GM23338 (cell line): ENCODE measurements at regions not wholly inside any gene's neighbourhood (a gene's known extent, or its start where the extent isn't known, plus 50 kb on each side); places are given as distances from the start of the nearest gene placed in this dataset.

Experiments used
- ATAC-seq: fragments of 200-7000 bp; cut with Tn5 transposase; 3 replicates; pipeline ENCODE4 v1.9.1; 2020
- DNase-seq: peaks from one replicate; pipeline ENCODE4 v3.0.0-alpha.2; 2015; ENCODE audit warnings: low spot score
- H2AFZ ChIP-seq: fragments of 200-600 bp; sonication (generic); 2 replicates; pipeline ENCODE4 v1.8.0; 2016; ENCODE audit warnings: antibody characterized with exemption, mild to moderate bottlenecking, moderate library complexity
- H3F3A ChIP-seq: fragments of 200-600 bp; sonication (generic); replicated peaks from 2 replicates; pipeline ENCODE4 v1.8.0; 2017; ENCODE audit warnings: antibody characterized with exemption, mixed run types, low read depth
- H3K27ac ChIP-seq: fragments of 200-600 bp; sonication (generic); 2 replicates; pipeline ENCODE4 v1.6.1; 2016; ENCODE audit warnings: low read depth
- H3K27me3 ChIP-seq: fragments of 200-600 bp; sonication (generic); 2 replicates; pipeline ENCODE4 v1.8.0; 2016; ENCODE audit warnings: mild to moderate bottlenecking, mixed run types, moderate library complexity; ENCODE audit not compliant: insufficient read depth
- H3K36me3 ChIP-seq: fragments of 200-600 bp; sonication (generic); 2 replicates; pipeline ENCODE4 v1.8.0; 2016; ENCODE audit warnings: mild to moderate bottlenecking; ENCODE audit not compliant: insufficient read depth
- H3K4me1 ChIP-seq: fragments of 200-600 bp; sonication (generic); 2 replicates; pipeline ENCODE4 v1.8.0; 2016; ENCODE audit warnings: mild to moderate bottlenecking, moderate library complexity; ENCODE audit not compliant: insufficient read depth
- H3K4me2 ChIP-seq: fragments of 200-600 bp; sonication (generic); 2 replicates; pipeline ENCODE4 v1.7.1; 2017; ENCODE audit warnings: mixed run types
- H3K4me3 ChIP-seq: fragments of 200-600 bp; sonication (generic); 2 replicates; pipeline ENCODE4 v1.6.1; 2016; ENCODE audit warnings: mixed run types
- H3K79me2 ChIP-seq: fragments of 200-600 bp; sonication (generic); replicated peaks from 2 replicates; pipeline ENCODE4 v1.8.0; 2017; ENCODE audit warnings: mild to moderate bottlenecking; ENCODE audit not compliant: insufficient read depth
- H3K9me2 ChIP-seq: fragments of 200-600 bp; sonication (generic); 2 replicates; pipeline ENCODE4 v1.8.0; 2017; ENCODE audit not compliant: insufficient read depth
- H4K20me1 ChIP-seq: fragments of 200-600 bp; sonication (generic); replicated peaks from 2 replicates; pipeline ENCODE4 v1.8.0; 2017; ENCODE audit warnings: mild to moderate bottlenecking; ENCODE audit not compliant: insufficient read depth
- H3K27ac Mint-ChIP-seq: 2 replicates; pipeline ENCODE4 v1.8.0; 2020; ENCODE audit warnings: inconsistent platforms, mild to moderate bottlenecking, moderate library complexity, mixed read lengths
- H3K27me3 Mint-ChIP-seq: 3 replicates; pipeline ENCODE4 v1.8.0; 2022; ENCODE audit warnings: low read depth, mild to moderate bottlenecking, moderate library complexity, mixed read lengths, inconsistent platforms; ENCODE audit not compliant: insufficient read depth, poor library complexity
- H3K36me3 Mint-ChIP-seq: 3 replicates; pipeline ENCODE4 v1.8.0; 2021; ENCODE audit warnings: low read depth, mild to moderate bottlenecking, inconsistent platforms, moderate library complexity, mixed read lengths
- H3K4me1 Mint-ChIP-seq: 3 replicates; pipeline ENCODE4 v1.8.0; 2020; ENCODE audit warnings: mild to moderate bottlenecking, inconsistent platforms, mixed read lengths
- H3K4me3 Mint-ChIP-seq: 3 replicates; pipeline ENCODE4 v1.8.0; 2021; ENCODE audit warnings: moderate library complexity, mild to moderate bottlenecking, inconsistent platforms, mixed read lengths
- H3K9me3 Mint-ChIP-seq: 3 replicates; pipeline ENCODE4 v1.8.0; 2020; ENCODE audit warnings: moderate library complexity, mild to moderate bottlenecking, inconsistent platforms, mixed read lengths
- CREB1 ChIP-seq: fragments of 250-450 bp; sonication (Bioruptor Pico); IDR thresholded peaks from 2 replicates; pipeline ENCODE4 v1.5.0; 2020; ENCODE audit warnings: low read depth, mild to moderate bottlenecking, moderate library complexity
- CTCF ChIP-seq, 2 experiments: fragments of 200-600 bp in 1 of 2; sonication (generic) in 1 of 2; conservative IDR thresholded peaks; 2 replicates each; pipeline versions ENCODE4 v1.5.1 to v1.6.1; 2016 to 2017; ENCODE audit warnings: antibody characterized with exemption in 2 of 2, low read depth in 2 of 2, mild to moderate bottlenecking in 2 of 2, moderate library complexity in 1 of 2
- EZH2phosphoT487 ChIP-seq: fragments of 200-600 bp; sonication (generic); IDR thresholded peaks from one replicate; pipeline ENCODE4 v1.8.1; 2018; ENCODE audit warnings: antibody characterized with exemption; ENCODE audit not compliant: unreplicated experiment
- JUNB ChIP-seq: IDR thresholded peaks from one replicate; pipeline ENCODE4 v1.6.1; 2016; ENCODE audit warnings: antibody characterized with exemption; ENCODE audit not compliant: unreplicated experiment
- STAT1 ChIP-seq: IDR thresholded peaks from one replicate; pipeline ENCODE4 v1.6.1; 2016; ENCODE audit warnings: antibody characterized with exemption; ENCODE audit not compliant: unreplicated experiment
- ZNF114 ChIP-seq: fragments of 250-450 bp; sonication (Bioruptor Pico); IDR thresholded peaks from 2 replicates; pipeline ENCODE4 v1.5.0; 2020; ENCODE audit warnings: mild to moderate bottlenecking, moderate library complexity
- ZNF331 ChIP-seq: fragments of 250-450 bp; sonication (Bioruptor Pico); IDR thresholded peaks from 2 replicates; pipeline ENCODE4 v1.5.0; 2020; ENCODE audit warnings: low read depth, mild to moderate bottlenecking, moderate library complexity
- TF ChIP-seq, protein P1 (sequence below): IDR thresholded peaks from one replicate; pipeline ENCODE4 v1.6.1; 2018; ENCODE audit warnings: antibody characterized with exemption; ENCODE audit not compliant: unreplicated experiment
- TF ChIP-seq, protein P2 (sequence below): IDR thresholded peaks from 2 replicates; pipeline ENCODE4 v1.6.1; 2016; ENCODE audit warnings: antibody characterized with exemption

GRCh38 chr5:82374637-82375036 lies 96.5 kb upstream of the RPS23 start (continued):
- TF ChIP-seq, protein P1, sequence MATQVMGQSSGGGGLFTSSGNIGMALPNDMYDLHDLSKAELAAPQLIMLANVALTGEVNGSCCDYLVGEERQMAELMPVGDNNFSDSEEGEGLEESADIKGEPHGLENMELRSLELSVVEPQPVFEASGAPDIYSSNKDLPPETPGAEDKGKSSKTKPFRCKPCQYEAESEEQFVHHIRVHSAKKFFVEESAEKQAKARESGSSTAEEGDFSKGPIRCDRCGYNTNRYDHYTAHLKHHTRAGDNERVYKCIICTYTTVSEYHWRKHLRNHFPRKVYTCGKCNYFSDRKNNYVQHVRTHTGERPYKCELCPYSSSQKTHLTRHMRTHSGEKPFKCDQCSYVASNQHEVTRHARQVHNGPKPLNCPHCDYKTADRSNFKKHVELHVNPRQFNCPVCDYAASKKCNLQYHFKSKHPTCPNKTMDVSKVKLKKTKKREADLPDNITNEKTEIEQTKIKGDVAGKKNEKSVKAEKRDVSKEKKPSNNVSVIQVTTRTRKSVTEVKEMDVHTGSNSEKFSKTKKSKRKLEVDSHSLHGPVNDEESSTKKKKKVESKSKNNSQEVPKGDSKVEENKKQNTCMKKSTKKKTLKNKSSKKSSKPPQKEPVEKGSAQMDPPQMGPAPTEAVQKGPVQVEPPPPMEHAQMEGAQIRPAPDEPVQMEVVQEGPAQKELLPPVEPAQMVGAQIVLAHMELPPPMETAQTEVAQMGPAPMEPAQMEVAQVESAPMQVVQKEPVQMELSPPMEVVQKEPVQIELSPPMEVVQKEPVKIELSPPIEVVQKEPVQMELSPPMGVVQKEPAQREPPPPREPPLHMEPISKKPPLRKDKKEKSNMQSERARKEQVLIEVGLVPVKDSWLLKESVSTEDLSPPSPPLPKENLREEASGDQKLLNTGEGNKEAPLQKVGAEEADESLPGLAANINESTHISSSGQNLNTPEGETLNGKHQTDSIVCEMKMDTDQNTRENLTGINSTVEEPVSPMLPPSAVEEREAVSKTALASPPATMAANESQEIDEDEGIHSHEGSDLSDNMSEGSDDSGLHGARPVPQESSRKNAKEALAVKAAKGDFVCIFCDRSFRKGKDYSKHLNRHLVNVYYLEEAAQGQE: no peak
- TF ChIP-seq JUNB (no peak), ZNF114 (CRISPR knock-in tag) (no peak), CTCF (conservative IDR thresholded peaks at IDR 0.05; ENCODE audit: low read depth in 2 of 2) (no peak), CREB1 (CRISPR knock-in tag) (no peak), STAT1 (no peak)

GRCh38 chr5:82367930-82368329 lies 89.8 kb upstream of the RPS23 start:
- no peaks in the 10 kb centered on the region for H3K4me1 Mint-ChIP-seq
- H3K9me2 ChIP-seq: no peaks in the 10 kb centered on the region
- H3K36me3 Mint-ChIP-seq: no peaks in the 10 kb centered on the region
- no peaks in the 10 kb centered on the region for H4K20me1 ChIP-seq
- H3K4me1 ChIP-seq: no peaks in the 10 kb centered on the region
- H3K79me2 ChIP-seq: no peaks in the 10 kb centered on the region
- no peak overlapping the region for H3K27ac Mint-ChIP-seq
- H3K4me3 ChIP-seq: no peak overlapping the region
- no peaks in the 10 kb centered on the region for H3K27me3 ChIP-seq
- ATAC-seq: no peak
- peaks cover 3% of the 10 kb centered on the region; the same call in 1 of the 3 replicates for H3K9me3 Mint-ChIP-seq
- H3F3A ChIP-seq: no peaks in the 10 kb centered on the region
- no peak overlapping the region for H3K4me3 Mint-ChIP-seq
- H3K27ac ChIP-seq: no peak overlapping the region
- peaks cover 4% of the 10 kb centered on the region for H3K27me3 Mint-ChIP-seq
- DNase-seq: no peak
- H3K4me2 ChIP-seq: no peak overlapping the region
- H3K36me3 ChIP-seq: no peaks in the 10 kb centered on the region
- H2AFZ ChIP-seq: no peak overlapping the region
- TF ChIP-seq, protein P2, sequence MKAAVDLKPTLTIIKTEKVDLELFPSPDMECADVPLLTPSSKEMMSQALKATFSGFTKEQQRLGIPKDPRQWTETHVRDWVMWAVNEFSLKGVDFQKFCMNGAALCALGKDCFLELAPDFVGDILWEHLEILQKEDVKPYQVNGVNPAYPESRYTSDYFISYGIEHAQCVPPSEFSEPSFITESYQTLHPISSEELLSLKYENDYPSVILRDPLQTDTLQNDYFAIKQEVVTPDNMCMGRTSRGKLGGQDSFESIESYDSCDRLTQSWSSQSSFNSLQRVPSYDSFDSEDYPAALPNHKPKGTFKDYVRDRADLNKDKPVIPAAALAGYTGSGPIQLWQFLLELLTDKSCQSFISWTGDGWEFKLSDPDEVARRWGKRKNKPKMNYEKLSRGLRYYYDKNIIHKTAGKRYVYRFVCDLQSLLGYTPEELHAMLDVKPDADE: no peak
- TF ChIP-seq ZNF114 (CRISPR knock-in tag): no peak
- TF ChIP-seq ZNF331 (CRISPR knock-in tag): no peak
- no peak for TF ChIP-seq EZH2phosphoT487
- TF ChIP-seq, protein P1: no peak
- TF ChIP-seq CTCF (conservative IDR thresholded peaks at IDR 0.05; ENCODE audit: low read depth in 2 of 2): no peak
